Calu3 (cell line): ENCODE measurements at regions not wholly inside any gene's neighbourhood (a gene's known extent, or its start where the extent isn't known, plus 50 kb on each side); places are given as distances from the start of the nearest gene placed in this dataset.

Experiments used
- BruUV-seq: library from RNA; stranded (reverse); fragments of 400-500 nt; replicated peaks from 2 replicates; lab custom pipeline; 2021; lab: Mats Ljungman, UMichigan
- CTCF ChIA-PET: fragments of 300-600 bp; sonication (Branson Sonifier 250); formaldehyde crosslinking; loops from one replicate; lab custom pipeline; 2022; ENCODE audit warnings: antibody characterized with exemption; lab: Charles Lee
- DNase-seq: peaks from one replicate; pipeline ENCODE4 v3.0.0; 2022
- H3K27ac Mint-ChIP-seq: one replicate; pipeline ENCODE4 v1.8.0; 2022; ENCODE audit warnings: mixed read lengths; ENCODE audit not compliant: unreplicated experiment
- H3K27me3 Mint-ChIP-seq: one replicate; pipeline ENCODE4 v1.8.0; 2022; ENCODE audit warnings: mixed read lengths; ENCODE audit not compliant: unreplicated experiment
- H3K36me3 Mint-ChIP-seq: one replicate; pipeline ENCODE4 v1.8.0; 2022; ENCODE audit warnings: mild to moderate bottlenecking, moderate library complexity, mixed read lengths; ENCODE audit not compliant: insufficient read depth, unreplicated experiment
- H3K4me1 Mint-ChIP-seq: one replicate; pipeline ENCODE4 v1.8.0; 2022; ENCODE audit warnings: mild to moderate bottlenecking, low read depth, mixed read lengths; ENCODE audit not compliant: unreplicated experiment
- H3K4me3 Mint-ChIP-seq: one replicate; pipeline ENCODE4 v1.8.0; 2022; ENCODE audit warnings: mild to moderate bottlenecking, low read depth, moderate library complexity, mixed read lengths; ENCODE audit not compliant: unreplicated experiment
- H3K9me3 Mint-ChIP-seq: one replicate; pipeline ENCODE4 v1.8.0; 2022; ENCODE audit warnings: low read depth, mixed read lengths; ENCODE audit not compliant: unreplicated experiment
- intact Hi-C: fragments of 100-400 bp; cut with micrococcal nuclease; formaldehyde crosslinking; loops from one replicate; pipeline ENCODE4 v1.10.0; 2022; ENCODE audit not compliant: unreplicated experiment
- TF ChIP-seq, protein P1 (sequence below): fragments of 200-600 bp; IDR thresholded peaks from one replicate; pipeline ENCODE4 v1.8.0; 2022; ENCODE audit warnings: antibody characterized with exemption; ENCODE audit not compliant: unreplicated experiment

DNA sequence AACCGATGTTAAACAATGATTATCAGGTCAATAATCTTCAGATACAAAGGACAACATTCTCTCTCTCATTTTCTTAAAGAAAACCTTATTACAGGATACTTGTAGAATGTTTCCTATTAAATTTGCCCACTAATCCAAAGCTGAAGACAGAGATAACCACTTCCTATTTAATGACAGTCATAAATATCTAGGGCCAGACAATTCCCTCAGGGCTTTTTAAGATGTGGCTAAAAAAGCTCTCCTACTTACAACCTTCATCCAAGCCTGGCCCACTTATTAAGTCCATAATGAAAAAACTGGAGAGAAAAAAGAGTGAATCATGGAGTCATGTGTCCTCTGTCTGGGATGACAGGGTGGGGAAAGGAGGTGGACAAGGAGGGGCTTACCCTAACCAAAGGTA lies 235.9 kb downstream of the KLF12 start:
- BruUV-seq: no TSS peak
- no peaks in the 10 kb centered on the region for H3K9me3 Mint-ChIP-seq
- TF ChIP-seq, protein P1, sequence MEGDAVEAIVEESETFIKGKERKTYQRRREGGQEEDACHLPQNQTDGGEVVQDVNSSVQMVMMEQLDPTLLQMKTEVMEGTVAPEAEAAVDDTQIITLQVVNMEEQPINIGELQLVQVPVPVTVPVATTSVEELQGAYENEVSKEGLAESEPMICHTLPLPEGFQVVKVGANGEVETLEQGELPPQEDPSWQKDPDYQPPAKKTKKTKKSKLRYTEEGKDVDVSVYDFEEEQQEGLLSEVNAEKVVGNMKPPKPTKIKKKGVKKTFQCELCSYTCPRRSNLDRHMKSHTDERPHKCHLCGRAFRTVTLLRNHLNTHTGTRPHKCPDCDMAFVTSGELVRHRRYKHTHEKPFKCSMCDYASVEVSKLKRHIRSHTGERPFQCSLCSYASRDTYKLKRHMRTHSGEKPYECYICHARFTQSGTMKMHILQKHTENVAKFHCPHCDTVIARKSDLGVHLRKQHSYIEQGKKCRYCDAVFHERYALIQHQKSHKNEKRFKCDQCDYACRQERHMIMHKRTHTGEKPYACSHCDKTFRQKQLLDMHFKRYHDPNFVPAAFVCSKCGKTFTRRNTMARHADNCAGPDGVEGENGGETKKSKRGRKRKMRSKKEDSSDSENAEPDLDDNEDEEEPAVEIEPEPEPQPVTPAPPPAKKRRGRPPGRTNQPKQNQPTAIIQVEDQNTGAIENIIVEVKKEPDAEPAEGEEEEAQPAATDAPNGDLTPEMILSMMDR: no peak
- H3K27ac Mint-ChIP-seq: no peak overlapping the region
- H3K27me3 Mint-ChIP-seq: no peaks in the 10 kb centered on the region
- H3K36me3 Mint-ChIP-seq: no peaks in the 10 kb centered on the region
- no peak for DNase-seq
- H3K4me1 Mint-ChIP-seq: no peaks in the 10 kb centered on the region
- CTCF ChIA-PET: no interaction called here
- intact Hi-C loops: no loop called here
- H3K4me3 Mint-ChIP-seq: no peak overlapping the region

DNA sequence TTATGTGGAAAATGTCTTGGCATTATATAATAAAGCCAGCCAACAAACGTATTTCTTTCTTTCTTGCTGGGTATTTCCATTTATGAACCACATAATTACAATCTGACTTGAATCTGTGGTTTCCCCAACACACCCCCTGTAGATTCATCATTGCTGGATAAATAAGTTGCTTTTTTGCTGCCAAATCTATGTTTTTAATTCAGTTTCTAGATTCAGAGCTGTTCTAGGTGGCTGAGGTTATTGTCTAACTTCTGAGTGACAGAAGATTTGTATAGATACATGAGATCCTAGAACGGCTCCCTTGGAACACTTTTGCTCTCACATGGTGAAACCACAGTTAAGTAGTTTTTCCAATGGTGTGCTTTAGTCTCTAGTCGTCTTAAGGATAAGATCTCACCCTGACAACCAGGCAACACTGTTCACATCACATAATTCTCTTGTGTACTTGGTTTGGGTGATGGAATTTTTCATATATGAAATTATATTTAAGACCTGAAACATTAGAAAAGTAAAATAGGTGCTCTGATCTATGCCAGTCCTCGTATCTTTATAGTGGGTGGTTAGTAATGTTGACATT lies 239.1 kb downstream of the KLF12 start:
- DNase-seq: no peak
- BruUV-seq: no TSS peak
- CTCF ChIA-PET: no interaction called here
- H3K4me3 Mint-ChIP-seq: no peak overlapping the region
- H3K27me3 Mint-ChIP-seq: no peaks in the 10 kb centered on the region
- intact Hi-C loops: no loop called here
- no peaks in the 10 kb centered on the region for H3K4me1 Mint-ChIP-seq
- TF ChIP-seq, protein P1: no peak
- no peaks in the 10 kb centered on the region for H3K9me3 Mint-ChIP-seq
- H3K36me3 Mint-ChIP-seq: no peaks in the 10 kb centered on the region
- H3K27ac Mint-ChIP-seq: no peak overlapping the region

DNA sequence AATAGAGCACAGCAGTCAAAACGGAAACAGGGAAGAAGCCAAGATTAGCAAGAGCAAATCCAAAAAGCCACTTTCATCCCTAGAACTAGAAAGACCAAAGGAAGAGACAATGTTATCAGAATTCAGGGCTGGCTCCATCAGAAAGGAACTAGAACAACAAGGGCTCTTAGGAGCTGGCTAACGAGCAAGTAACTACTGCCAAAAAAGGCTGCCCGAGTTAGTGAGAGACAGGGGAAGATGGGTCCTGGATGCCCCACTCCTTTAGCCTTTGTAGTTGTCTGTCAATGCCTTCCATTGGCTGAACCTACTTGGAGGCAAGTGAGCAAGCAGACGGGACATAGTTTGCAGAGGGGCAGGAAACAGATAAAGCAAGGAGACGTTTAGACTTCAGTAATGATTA lies 240.4 kb downstream of the KLF12 start:
- Mint-ChIP-seq H3K4me3 (no peak overlapping the region), H3K27me3 (no peaks in the 10 kb centered on the region), H3K4me1 (no peaks in the 10 kb centered on the region), H3K27ac (no peak overlapping the region), H3K36me3 (no peaks in the 10 kb centered on the region), H3K9me3 (no peaks in the 10 kb centered on the region)
- BruUV-seq: no TSS peak
- intact Hi-C loops: no loop called here
- no peak for DNase-seq
- TF ChIP-seq, protein P1: no peak
- CTCF ChIA-PET: no interaction called here

DNA sequence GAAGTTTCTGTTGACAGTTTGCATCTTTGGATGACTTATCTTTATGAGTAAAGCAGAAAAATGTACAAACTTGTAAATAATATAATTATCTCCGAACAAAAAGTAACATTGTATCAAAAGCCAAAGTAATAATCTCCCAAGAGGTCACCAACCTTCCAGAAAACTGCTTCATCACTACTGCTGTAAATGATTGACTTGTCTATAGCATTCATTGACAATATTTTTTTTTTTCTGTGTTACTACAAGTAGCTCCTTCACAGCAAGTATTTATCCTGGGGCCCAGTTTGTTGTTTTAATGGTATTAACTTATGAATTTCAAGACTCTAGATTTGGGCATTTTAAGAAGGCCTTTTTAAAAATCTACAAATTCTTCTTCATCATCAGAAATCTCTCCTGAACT lies 242.4 kb downstream of the KLF12 start:
- Mint-ChIP-seq H3K4me3 (no peak overlapping the region), H3K9me3 (no peaks in the 10 kb centered on the region), H3K36me3 (no peaks in the 10 kb centered on the region), H3K27me3 (no peaks in the 10 kb centered on the region), H3K27ac (no peak overlapping the region), H3K4me1 (no peaks in the 10 kb centered on the region)
- intact Hi-C loops: no loop called here
- DNase-seq: no peak
- TF ChIP-seq, protein P1: no peak
- CTCF ChIA-PET: no interaction called here
- BruUV-seq: no TSS peak
